HG02885 (cell line): ENCODE measurements at regions not wholly inside any gene's neighbourhood (a gene's known extent, or its start where the extent isn't known, plus 50 kb on each side); places are given as distances from the start of the nearest gene placed in this dataset.

Experiments used
- ATAC-seq: cut with Tn5 transposase; IDR thresholded peaks from one replicate; pipeline ENCODE4 v1.9.1; 2021; ENCODE audit warnings: mild to moderate bottlenecking; ENCODE audit not compliant: unreplicated experiment, poor library complexity

DNA sequence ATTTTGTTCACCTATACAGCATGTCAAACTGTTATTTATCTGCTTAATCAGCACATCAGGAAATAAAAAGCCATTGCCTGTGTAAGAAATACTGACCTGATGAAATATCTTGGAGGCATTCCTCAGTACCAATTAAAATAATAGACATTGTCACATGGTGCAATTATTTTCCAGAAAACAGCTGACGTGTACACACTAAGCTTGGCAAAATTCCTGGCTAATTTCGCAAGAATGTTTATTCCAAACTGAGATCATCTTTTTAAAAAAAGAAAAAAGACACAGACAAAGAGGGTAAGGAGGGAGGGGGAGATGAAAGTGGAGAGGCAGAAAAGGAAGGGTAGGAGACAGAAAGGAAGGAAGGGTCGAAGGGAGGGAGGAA is 61.9 kb upstream of the NFKB1 start:
- ATAC-seq: no peak

DNA sequence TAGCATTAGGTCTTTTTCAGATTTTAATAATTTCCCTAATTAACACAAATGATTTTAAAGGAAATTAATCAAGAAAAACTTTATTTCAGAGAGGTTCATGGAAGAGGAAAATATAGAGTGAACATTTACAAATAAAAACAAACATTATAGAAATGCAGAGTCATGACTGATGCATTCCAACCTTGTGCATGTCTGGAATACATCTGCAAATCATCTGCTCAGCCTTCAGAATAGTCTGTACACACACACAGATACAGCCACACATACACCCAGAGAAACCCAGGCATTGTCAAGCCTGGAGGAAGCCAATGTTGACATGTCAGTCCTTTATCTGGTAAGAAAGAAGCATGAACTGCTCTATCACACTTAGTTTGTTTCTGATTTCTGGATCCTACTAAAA is 61.3 kb upstream of the NFKB1 start:
- no peak for ATAC-seq

- ATAC-seq: no peak
Measured at GRCh38 chr4:102440498-102440897, 60.7 kb upstream of the NFKB1 start.

DNA sequence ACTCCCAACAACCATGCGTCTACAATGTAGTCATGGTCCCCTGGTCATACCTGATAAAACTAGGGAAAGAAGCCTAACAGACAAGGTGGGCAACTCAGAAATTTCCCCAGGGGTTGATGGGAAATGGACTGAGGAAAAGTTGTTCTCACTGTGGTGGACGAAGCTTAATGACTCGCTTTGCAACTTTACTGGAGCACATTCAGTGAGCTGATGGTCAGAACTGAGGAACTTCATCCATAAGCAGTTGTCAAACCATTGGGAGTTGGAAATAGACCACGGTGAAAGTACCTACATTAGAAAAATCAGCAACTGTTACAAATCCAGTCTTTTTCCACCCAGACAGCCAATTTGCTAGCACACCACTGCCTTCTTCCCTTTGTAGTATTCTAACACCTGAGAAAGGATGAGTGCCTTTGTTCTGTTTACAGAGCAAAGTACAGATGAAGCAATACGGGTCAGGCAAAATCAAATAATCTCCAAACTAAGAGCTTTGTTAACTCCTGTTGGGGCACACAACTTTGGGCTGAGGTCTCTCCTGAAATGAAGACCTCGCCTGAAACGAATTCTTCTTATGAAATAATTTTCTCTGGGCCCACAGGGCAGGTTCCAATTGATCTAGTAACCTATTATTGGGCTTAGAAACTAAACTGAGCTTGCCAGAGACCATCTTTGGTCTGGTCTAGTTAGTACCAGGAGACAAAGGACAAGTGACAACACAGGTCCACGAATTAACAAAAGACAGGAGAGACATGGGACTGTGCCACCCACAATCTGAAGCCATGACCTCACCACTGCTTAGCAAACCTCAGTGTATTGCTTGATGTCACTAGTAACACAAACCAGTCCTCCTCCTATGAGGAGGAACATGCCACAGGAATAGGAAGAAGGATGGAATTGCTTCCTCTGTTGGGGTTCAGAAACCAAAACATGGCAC is 58.9 kb upstream of the NFKB1 start:
- ATAC-seq: no peak

DNA sequence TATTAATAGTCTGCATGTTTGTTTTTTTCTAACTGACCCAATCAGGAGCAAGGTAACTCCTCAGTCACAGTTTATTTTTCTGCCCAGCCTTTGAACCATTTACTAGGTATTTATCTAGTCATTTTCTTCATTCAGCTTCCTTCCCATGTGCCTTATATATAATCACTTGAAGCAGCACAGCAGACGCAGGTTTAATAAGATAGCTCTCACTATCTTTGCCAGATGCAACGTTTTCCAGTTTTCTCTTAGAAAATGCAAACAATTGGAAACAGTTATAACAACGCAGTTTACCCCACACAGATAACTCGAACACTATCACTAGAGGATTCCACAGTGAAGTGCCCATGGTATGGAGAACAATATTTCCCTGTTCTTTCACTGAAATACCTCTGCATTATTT is 56.4 kb upstream of the NFKB1 start:
- no peak for ATAC-seq

- no peak for ATAC-seq
Measured at GRCh38 chr4:102445213-102445612, 55.9 kb upstream of the NFKB1 start.

DNA sequence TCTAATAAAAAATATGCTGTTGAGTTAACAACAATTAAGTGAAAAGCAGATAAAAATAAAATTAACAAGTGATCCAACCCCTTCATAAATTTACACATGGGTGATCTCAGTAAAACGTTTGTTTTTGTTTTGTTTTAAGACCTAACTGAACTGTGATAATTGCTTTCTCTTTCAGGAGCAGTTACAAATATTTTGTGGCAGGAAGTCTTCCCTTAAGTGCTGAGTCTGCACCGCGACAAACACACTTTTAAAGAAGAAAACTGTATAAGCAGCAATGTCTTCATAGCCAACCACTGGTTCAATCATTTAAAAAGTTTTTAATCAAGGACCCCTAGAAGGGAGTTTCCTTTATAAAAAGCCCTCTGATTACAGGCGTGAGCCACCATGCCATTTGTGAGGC is 53.7 kb upstream of the NFKB1 start:
- ATAC-seq: no peak

DNA sequence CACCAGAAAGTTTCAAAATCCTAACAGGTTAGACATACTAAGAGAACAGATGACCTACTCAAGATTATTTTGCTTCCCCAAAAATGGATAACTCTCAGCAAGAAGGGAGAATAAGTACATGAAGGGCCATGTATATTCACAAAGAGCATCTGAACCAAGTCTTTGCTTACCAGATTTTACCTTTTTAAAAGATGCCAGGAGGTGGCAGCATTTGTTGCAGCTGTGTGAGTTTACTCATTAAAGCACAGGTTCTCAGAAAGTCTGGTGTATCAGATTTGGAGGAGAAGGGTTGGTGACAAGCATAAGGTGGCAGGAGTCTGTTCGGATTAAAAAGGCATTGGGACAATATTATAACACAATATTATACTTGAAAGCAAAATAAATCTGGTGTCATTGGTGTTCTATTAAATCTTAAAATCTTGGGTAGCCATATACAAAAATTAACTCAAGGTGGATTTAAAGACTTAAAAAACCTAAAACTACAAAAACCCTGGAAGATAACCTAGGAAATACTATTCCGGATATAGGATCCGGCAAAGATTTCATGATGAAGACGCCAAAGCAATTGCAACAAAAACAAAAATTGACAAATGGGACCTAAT is 51.3 kb upstream of the NFKB1 start:
- ATAC-seq: peak; percentile 89

DNA sequence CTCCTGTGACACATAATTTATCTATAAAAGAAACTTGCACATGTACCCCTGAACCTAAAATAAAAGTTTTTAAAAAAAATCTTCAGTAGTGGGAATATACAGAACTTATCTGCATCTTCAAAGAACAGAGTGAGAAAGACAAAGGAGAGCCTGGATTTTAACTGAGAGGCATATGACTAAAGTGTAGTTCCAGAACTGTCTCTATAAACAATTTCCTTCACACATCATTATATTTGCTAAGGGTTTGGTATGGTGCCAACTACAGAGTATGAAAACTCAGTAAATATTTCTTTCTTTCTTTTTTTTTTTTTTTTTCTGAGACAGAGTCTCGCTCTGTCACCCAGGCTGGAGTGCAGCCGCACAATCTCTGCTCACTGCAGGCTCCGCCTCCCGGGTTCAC is 49.9 kb upstream of the NFKB1 start:
- ATAC-seq: no peak
